ENCODE measurements at regions not wholly inside any gene's neighbourhood (a gene's known extent, or its start where the extent isn't known, plus 50 kb on each side); places are given as distances from the start of the nearest gene placed in this dataset.

DNA sequence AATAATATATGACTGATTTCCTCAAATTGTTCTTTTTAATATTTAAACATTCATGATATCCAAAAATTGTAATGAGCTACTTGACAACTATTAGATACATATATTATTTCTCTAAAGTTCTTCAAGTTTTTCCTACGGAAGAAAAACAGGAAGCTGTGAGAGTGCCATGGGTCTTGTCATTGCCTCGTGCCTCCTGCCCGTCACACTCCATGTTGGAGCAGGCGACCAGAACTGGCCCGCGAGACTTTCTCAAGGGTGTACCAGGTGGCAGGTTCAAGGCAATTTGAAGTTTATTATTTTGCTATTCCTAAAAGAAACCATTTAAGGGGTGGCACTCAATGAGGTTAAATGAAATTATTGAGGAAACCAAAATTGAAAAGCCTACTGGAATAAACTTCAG is 337.2 kb downstream of the HACE1 start:
- no peak for TF ChIP-seq GATA2 (IDR thresholded peaks at IDR 0.05; ENCODE audit: low read depth, low read length)
- TF ChIP-seq GATA3 (IDR thresholded peaks at IDR 0.05; ENCODE audit: low read depth, low read length): no peak

DNA sequence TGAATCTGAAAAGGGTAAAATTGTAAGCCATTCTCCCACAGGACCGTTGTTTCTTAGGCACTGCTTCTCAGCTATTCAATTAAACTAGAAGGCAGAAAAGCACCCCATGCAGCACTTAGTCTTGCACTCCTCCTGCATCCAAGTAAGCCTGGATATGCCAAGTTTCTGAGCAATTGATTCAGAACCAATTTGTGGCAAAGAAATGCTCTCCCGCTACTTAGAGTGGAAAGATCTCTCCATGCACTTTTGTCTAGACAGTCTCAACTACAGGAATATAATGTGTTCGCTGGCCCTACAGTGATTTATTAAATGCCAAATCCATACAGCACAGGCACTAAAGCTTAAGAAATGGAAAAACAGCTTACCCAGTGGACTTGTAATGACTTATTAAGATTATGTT is 338.5 kb downstream of the HACE1 start:
- no peak for TF ChIP-seq GATA3 (IDR thresholded peaks at IDR 0.05; ENCODE audit: low read depth, low read length)
- TF ChIP-seq GATA2 (IDR thresholded peaks at IDR 0.05; ENCODE audit: low read depth, low read length): no peak

DNA sequence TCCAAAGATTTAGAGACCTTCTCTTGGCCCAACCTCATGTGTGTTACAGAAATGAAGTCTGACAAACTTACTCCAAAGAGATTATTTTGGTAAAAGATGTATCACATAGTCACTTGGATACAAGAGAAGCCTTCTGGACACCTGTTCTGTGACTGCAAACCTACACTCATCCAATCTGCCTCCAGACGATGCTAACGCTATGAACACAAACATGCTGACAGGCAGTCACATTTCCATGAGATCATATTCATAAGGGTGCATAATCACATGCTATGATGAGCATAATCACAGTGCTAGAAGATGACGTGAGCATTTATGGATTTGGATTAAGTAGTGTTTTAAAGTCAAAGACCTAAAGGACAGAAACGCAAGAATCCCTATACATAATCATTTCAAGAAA is 340.2 kb downstream of the HACE1 start:
- TF ChIP-seq GATA2 (IDR thresholded peaks at IDR 0.05; ENCODE audit: low read depth, low read length): no peak
- TF ChIP-seq GATA3 (IDR thresholded peaks at IDR 0.05; ENCODE audit: low read depth, low read length): no peak

DNA sequence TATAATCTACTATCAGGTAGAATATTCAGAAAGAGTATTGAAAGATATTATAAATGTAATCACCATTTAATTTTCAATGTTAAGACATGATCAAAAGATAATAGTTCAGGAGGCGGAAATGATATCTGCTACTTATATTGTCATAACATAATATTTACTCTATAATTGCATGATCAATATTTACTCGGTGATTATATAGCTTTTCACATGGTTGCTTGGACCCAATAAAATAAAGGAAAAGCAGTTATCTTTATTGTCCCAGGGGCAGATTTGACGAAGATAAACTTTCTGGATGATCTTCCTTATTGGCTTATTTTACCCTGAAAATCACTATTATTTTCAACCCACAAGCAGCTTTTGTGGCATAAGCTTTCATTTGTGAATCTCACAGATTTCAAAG is 350.4 kb downstream of the HACE1 start:
- TF ChIP-seq GATA3 (IDR thresholded peaks at IDR 0.05; ENCODE audit: low read depth, low read length) (no peak), GATA2 (IDR thresholded peaks at IDR 0.05; ENCODE audit: low read depth, low read length) (no peak)

DNA sequence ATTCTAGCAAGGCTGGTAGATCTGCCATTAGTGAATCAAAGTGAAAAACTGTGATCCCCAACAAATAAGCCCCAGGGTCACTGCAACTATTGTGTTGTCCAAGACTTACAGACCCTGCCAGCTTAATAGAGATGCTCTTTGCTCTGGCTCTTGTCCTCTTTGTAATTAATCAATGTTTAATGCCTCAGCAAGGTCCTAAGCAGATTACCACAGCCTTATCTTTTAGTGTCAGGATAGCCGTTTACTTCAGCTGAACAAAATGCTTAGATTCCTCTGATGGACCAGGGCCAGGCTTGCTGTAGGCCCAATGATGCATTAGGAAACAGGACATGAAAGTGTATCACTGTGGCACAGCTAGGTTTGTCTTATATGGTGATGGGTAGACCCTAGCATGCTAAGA is 353.3 kb downstream of the HACE1 start:
- no peak for TF ChIP-seq GATA3 (IDR thresholded peaks at IDR 0.05; ENCODE audit: low read depth, low read length)
- TF ChIP-seq GATA2 (IDR thresholded peaks at IDR 0.05; ENCODE audit: low read depth, low read length): peak; percentile 25; the same call in 1 of the 2 replicates

DNA sequence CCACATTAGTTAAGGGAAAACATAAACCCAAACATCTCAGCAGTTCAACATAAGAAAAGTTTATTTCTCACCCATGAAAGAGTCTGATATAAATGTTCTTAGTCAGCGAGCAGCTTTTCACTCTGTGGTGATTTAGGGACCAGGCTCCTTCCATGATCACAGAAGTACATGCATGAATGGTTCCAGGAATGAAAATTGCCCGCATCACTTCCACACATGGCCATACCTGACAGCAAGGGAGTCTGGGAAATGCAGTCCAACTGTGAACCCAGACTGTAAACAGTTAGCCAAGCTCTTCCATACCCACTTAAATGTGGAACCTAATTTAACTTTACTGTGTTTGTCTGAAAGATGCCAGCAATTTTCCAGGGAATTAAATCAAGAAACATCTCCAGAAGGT is 353.9 kb downstream of the HACE1 start:
- TF ChIP-seq GATA3 (IDR thresholded peaks at IDR 0.05; ENCODE audit: low read depth, low read length) (no peak), GATA2 (IDR thresholded peaks at IDR 0.05; ENCODE audit: low read depth, low read length) (no peak)

DNA sequence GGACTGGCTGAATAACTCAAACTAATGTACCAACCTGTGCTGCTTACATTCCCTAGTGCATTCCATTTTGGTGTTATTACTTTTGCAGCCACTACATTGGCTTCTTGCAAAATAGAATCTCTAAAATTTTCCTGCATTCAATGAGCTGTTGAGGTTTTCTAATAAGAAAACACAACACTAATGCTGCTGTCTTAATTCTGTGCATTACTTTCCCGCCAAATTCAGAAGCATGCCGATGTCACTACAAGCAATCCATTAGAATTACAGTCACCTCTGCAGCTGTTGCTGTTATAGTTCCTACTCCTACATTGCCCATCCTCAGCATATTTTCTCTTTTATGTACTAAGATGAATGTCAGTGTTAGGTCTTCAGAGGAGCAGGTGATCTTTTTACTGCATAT is 359.5 kb downstream of the HACE1 start:
- TF ChIP-seq GATA2 (IDR thresholded peaks at IDR 0.05; ENCODE audit: low read depth, low read length): no peak

DNA sequence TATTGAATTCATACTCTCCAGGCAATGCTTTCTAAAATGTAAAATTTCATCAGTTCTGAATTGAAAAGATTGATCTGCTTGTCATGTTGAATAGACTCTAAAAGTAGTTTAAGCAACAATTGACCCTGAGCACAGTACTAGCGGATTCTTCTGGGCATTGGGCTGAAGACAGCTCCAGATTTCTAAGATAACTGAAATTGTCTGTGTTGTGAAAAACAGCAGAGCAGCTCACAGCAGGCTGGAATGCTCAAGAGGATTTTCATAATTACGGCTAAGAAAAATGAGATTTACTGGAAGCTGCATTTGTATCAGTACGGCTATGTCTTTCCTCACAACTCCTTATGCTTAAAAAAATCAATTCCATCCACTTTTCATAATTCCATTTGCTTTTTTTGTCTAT is 373.7 kb downstream of the HACE1 start:
- peak; percentile 86 for TF ChIP-seq GATA2 (IDR thresholded peaks at IDR 0.05; ENCODE audit: low read depth, low read length)
- peak; percentile 66 for TF ChIP-seq GATA3 (IDR thresholded peaks at IDR 0.05; ENCODE audit: low read depth, low read length)

DNA sequence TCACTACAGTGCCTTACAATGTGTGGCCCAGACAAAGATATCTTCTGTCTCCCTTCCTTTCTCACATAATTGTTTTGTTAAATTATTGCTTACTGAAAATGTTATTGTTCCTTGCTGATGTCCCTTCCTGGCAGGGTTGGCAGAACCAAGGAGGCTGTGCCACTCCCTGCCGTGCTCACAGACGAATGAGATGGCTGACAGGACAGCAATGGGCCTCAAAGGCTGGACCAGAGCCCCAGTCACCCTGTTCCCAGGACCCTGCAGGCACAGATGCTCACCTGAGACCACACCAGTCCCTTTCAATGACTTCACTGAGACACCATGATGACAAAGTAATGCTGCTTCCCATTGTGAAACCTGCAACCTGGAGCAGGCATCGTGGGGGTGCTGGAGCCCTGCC is 375.1 kb downstream of the HACE1 start:
- TF ChIP-seq GATA3 (IDR thresholded peaks at IDR 0.05; ENCODE audit: low read depth, low read length) (no peak), GATA2 (IDR thresholded peaks at IDR 0.05; ENCODE audit: low read depth, low read length) (no peak)

DNA sequence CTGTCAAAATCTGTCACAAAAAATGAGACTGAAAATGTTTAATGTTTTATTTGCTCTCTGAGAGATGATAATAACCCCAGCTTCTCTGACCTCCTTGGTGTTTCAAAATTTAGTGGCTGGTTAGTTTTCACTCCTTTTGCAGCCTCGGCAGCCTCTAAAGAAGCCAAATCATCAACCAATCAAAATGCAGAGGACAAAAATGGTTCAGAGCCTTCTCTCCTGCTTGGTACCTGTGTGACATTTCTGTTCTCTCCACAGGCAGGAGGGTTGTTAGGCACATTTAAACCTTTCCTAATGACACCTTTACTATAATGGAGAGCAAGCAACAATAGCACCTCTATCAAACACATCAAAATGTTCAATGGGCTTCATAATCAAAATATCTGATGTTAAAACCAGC is 375.5 kb downstream of the HACE1 start:
- TF ChIP-seq GATA2 (IDR thresholded peaks at IDR 0.05; ENCODE audit: low read depth, low read length) (no peak), GATA3 (IDR thresholded peaks at IDR 0.05; ENCODE audit: low read depth, low read length) (no peak)

DNA sequence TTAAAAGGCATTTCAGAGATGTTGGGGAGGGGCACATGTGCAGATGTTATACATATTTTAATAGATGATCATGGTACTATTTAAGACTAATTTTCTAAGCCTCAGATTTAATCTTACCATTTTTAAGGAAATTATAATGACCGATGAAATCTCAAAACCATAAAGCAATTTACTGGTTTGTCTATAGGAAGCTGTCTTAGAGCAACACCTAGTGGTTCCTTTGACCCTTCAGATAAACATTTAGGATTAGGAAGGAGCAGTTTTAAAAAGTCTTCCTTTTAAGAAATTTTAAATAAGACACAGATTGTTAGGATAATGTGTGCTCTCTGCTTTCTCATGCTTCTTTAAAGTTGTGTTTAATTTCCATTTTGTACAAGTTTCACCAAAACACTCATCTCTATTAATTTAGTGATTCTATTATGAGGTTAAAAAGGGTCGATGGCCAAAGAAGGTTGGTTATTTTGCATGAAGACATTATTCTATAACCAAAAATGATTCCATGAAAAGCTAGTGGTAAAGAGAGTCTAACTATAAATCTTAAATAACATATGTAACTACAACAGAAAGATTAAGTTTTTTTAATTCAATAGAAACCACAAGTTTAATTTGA is 376.4 kb downstream of the HACE1 start:
- TF ChIP-seq GATA3 (IDR thresholded peaks at IDR 0.05; ENCODE audit: low read depth, low read length) (no peak), GATA2 (IDR thresholded peaks at IDR 0.05; ENCODE audit: low read depth, low read length) (no peak)

DNA sequence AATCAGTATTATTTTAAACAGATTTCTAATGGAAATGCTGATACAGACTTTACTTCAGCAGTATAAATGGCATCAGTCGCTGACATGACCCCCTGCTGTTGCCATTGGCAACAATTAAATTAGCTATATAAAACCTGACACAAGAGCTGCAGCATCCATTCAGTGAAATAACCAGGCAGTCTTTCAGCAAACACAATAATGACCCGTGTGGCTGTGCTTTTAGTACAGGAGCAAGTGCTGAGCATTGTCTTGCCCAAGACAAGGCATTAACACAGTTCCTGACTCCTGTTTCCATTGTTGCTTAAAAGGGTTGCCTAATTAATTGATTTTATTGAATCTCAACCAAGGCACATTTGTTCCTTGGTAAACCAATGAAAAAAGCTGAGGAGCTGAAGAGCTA is 382.1 kb downstream of the HACE1 start:
- TF ChIP-seq GATA3 (IDR thresholded peaks at IDR 0.05; ENCODE audit: low read depth, low read length) (no peak), GATA2 (IDR thresholded peaks at IDR 0.05; ENCODE audit: low read depth, low read length) (no peak)

DNA sequence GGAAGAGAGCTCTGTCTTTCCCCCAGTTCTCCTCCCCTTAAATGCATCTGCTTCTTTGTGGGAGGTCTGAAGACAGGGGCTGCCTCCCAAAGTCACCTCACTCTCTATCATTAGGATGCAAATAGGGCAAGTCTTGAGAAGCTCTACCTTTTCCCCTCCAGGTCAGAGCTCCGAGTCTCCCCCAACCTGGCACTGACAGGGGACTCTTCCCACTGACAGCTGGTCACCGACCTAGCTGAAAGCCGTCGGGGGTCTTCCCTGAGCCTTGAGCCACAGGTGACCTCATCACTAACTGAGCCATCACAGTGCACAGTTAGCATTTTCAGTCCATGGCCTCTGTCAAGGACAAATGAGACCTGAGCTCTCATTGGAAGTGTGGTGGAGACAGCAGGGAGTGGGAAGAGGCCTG is 386.7 kb downstream of the HACE1 start:
- TF ChIP-seq GATA3 (IDR thresholded peaks at IDR 0.05; ENCODE audit: low read depth, low read length): no peak
- no peak for TF ChIP-seq GATA2 (IDR thresholded peaks at IDR 0.05; ENCODE audit: low read depth, low read length)

DNA sequence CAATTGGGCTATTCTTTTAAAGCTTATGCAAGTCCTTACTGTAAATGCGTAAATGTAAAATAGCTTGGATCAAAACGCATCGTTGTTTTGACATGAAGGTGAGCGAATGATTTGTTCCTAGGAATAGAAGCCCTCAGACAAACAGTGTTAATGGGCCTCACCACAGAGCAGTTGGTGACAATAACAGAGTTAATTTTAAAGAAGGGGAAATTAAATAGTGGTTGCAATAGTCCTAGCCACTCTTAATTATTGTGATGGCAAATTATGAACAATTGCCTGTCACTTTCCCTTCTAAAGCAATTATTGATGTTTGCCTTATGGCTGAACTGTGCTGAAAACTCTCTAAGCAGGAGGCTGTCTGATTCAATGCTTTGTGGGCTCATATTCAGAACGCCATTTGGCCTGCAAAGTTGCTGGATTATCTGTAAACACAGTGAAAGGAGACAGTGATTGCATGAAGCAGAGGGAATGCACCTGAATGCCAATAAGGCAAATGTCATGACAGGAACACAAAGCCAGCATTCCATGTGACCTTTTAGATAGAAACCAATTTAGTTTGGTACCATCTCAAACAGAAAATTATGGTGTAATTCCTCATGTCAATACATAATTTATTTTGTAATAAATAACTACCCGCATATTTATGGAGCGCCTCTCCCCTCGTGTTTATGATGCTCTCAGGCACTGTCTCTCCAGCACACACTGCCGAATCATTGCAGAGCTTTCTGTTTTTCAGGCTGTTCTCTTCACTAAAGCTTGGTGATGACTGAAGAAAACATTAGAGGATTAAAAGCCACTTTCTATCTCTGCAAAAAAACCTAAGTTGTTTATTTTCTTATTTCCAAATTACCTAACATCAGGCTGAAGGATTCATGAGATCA is 387.5 kb downstream of the HACE1 start:
- no peak for TF ChIP-seq GATA2 (IDR thresholded peaks at IDR 0.05; ENCODE audit: low read depth, low read length)
- no peak for TF ChIP-seq GATA3 (IDR thresholded peaks at IDR 0.05; ENCODE audit: low read depth, low read length)

DNA sequence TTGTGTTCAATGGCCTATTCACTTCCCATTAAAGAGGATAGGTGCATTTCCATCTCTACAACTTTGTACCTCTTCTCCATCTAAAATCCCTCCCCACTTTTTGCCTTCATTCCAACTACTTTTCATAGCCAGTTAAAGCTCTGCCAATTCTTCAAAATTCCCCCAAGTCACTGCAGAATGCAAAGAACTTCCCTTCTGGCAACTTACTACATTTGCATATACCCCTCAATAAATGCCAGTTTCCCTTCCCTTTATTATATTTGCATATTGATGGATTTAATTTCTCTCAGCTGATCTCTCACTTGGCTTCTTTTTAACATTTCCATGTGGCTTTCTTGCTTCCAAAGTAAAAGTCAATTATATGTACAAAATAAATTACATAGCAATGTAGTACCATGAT is 393.4 kb downstream of the HACE1 start:
- TF ChIP-seq GATA2 (IDR thresholded peaks at IDR 0.05; ENCODE audit: low read depth, low read length): no peak
- TF ChIP-seq GATA3 (IDR thresholded peaks at IDR 0.05; ENCODE audit: low read depth, low read length): no peak

Data from SH-SY5Y (cell line).